B cell (primary cell): ENCODE measurements at regions not wholly inside any gene's neighbourhood (a gene's known extent, or its start where the extent isn't known, plus 50 kb on each side); places are given as distances from the start of the nearest gene placed in this dataset.

Source experiments
- EZH2 ChIP-seq: IDR thresholded peaks from 2 replicates; pipeline ENCODE4 v1.6.1; 2012; ENCODE audit warnings: borderline replicate concordance, low read depth, mild to moderate bottlenecking, moderate library complexity, low read length; ENCODE audit not compliant: insufficient read depth, poor library complexity, severe bottlenecking
- TF ChIP-seq, protein P1 (sequence below): fragments of 200-600 bp; IDR thresholded peaks from one replicate; pipeline ENCODE4 v1.8.0; 2022; ENCODE audit warnings: antibody characterized with exemption, mild to moderate bottlenecking

DNA sequence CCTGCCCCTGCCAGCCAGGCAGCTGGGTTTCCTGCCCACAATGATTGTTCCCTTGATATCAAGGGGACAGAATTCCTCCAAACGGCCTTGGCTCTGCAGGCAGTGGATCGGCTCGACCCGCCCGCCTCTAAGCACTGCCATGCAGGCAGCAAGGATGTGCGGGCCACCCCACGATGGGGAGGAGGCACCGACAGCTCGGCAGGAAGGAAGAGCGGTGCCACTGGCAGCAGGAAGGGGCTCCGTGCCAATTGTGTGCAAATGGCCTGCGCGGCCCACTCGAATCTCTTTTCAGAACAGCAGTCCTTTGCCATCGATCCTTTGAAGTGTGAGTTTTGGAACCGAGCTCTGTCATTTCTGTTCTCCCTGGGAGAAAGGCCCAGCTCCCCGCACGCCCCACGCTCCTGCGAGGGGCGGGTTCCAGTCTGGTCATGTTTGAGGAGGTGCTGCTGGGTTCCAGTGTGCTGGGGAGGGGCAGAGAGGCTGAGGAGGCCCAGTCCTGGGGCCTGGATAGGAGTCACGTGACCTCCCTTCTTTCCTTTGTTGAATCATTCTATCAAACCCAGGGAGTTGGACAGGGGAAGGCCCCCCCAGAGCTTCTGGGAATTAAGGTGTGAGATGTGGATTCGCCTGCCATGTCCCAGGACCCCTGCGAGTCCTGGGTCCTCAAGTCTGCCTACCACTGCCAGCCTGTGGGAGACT is 406.0 kb downstream of the CTTN start:
- TF ChIP-seq, protein P1, sequence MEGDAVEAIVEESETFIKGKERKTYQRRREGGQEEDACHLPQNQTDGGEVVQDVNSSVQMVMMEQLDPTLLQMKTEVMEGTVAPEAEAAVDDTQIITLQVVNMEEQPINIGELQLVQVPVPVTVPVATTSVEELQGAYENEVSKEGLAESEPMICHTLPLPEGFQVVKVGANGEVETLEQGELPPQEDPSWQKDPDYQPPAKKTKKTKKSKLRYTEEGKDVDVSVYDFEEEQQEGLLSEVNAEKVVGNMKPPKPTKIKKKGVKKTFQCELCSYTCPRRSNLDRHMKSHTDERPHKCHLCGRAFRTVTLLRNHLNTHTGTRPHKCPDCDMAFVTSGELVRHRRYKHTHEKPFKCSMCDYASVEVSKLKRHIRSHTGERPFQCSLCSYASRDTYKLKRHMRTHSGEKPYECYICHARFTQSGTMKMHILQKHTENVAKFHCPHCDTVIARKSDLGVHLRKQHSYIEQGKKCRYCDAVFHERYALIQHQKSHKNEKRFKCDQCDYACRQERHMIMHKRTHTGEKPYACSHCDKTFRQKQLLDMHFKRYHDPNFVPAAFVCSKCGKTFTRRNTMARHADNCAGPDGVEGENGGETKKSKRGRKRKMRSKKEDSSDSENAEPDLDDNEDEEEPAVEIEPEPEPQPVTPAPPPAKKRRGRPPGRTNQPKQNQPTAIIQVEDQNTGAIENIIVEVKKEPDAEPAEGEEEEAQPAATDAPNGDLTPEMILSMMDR, result no peak
- no peak for TF ChIP-seq EZH2
